GM23338 (cell line): ENCODE measurements at regions not wholly inside any gene's neighbourhood (a gene's known extent, or its start where the extent isn't known, plus 50 kb on each side); places are given as distances from the start of the nearest gene placed in this dataset.

Experiments used
- ATAC-seq: fragments of 200-7000 bp; cut with Tn5 transposase; 3 replicates; pipeline ENCODE4 v1.9.1; 2020
- DNase-seq: peaks from one replicate; pipeline ENCODE4 v3.0.0-alpha.2; 2015; ENCODE audit warnings: low spot score
- H2AFZ ChIP-seq: fragments of 200-600 bp; sonication (generic); 2 replicates; pipeline ENCODE4 v1.8.0; 2016; ENCODE audit warnings: antibody characterized with exemption, mild to moderate bottlenecking, moderate library complexity
- H3F3A ChIP-seq: fragments of 200-600 bp; sonication (generic); replicated peaks from 2 replicates; pipeline ENCODE4 v1.8.0; 2017; ENCODE audit warnings: antibody characterized with exemption, mixed run types, low read depth
- H3K27ac ChIP-seq: fragments of 200-600 bp; sonication (generic); 2 replicates; pipeline ENCODE4 v1.6.1; 2016; ENCODE audit warnings: low read depth
- H3K27me3 ChIP-seq: fragments of 200-600 bp; sonication (generic); 2 replicates; pipeline ENCODE4 v1.8.0; 2016; ENCODE audit warnings: mild to moderate bottlenecking, mixed run types, moderate library complexity; ENCODE audit not compliant: insufficient read depth
- H3K36me3 ChIP-seq: fragments of 200-600 bp; sonication (generic); 2 replicates; pipeline ENCODE4 v1.8.0; 2016; ENCODE audit warnings: mild to moderate bottlenecking; ENCODE audit not compliant: insufficient read depth
- H3K4me1 ChIP-seq: fragments of 200-600 bp; sonication (generic); 2 replicates; pipeline ENCODE4 v1.8.0; 2016; ENCODE audit warnings: mild to moderate bottlenecking, moderate library complexity; ENCODE audit not compliant: insufficient read depth
- H3K4me2 ChIP-seq: fragments of 200-600 bp; sonication (generic); 2 replicates; pipeline ENCODE4 v1.7.1; 2017; ENCODE audit warnings: mixed run types
- H3K4me3 ChIP-seq: fragments of 200-600 bp; sonication (generic); 2 replicates; pipeline ENCODE4 v1.6.1; 2016; ENCODE audit warnings: mixed run types
- H3K79me2 ChIP-seq: fragments of 200-600 bp; sonication (generic); replicated peaks from 2 replicates; pipeline ENCODE4 v1.8.0; 2017; ENCODE audit warnings: mild to moderate bottlenecking; ENCODE audit not compliant: insufficient read depth
- H3K9me2 ChIP-seq: fragments of 200-600 bp; sonication (generic); 2 replicates; pipeline ENCODE4 v1.8.0; 2017; ENCODE audit not compliant: insufficient read depth
- H4K20me1 ChIP-seq: fragments of 200-600 bp; sonication (generic); replicated peaks from 2 replicates; pipeline ENCODE4 v1.8.0; 2017; ENCODE audit warnings: mild to moderate bottlenecking; ENCODE audit not compliant: insufficient read depth
- H3K27ac Mint-ChIP-seq: 2 replicates; pipeline ENCODE4 v1.8.0; 2020; ENCODE audit warnings: inconsistent platforms, mild to moderate bottlenecking, moderate library complexity, mixed read lengths
- H3K27me3 Mint-ChIP-seq: 3 replicates; pipeline ENCODE4 v1.8.0; 2022; ENCODE audit warnings: low read depth, mild to moderate bottlenecking, moderate library complexity, mixed read lengths, inconsistent platforms; ENCODE audit not compliant: insufficient read depth, poor library complexity
- H3K36me3 Mint-ChIP-seq: 3 replicates; pipeline ENCODE4 v1.8.0; 2021; ENCODE audit warnings: low read depth, mild to moderate bottlenecking, inconsistent platforms, moderate library complexity, mixed read lengths
- H3K4me1 Mint-ChIP-seq: 3 replicates; pipeline ENCODE4 v1.8.0; 2020; ENCODE audit warnings: mild to moderate bottlenecking, inconsistent platforms, mixed read lengths
- H3K4me3 Mint-ChIP-seq: 3 replicates; pipeline ENCODE4 v1.8.0; 2021; ENCODE audit warnings: moderate library complexity, mild to moderate bottlenecking, inconsistent platforms, mixed read lengths
- H3K9me3 Mint-ChIP-seq: 3 replicates; pipeline ENCODE4 v1.8.0; 2020; ENCODE audit warnings: moderate library complexity, mild to moderate bottlenecking, inconsistent platforms, mixed read lengths
- CREB1 ChIP-seq: fragments of 250-450 bp; sonication (Bioruptor Pico); IDR thresholded peaks from 2 replicates; pipeline ENCODE4 v1.5.0; 2020; ENCODE audit warnings: low read depth, mild to moderate bottlenecking, moderate library complexity
- ETS1 ChIP-seq: IDR thresholded peaks from 2 replicates; pipeline ENCODE4 v1.6.1; 2016; ENCODE audit warnings: antibody characterized with exemption
- EZH2 ChIP-seq: fragments of 200-600 bp; sonication (generic); IDR thresholded peaks from one replicate; pipeline ENCODE4 v1.8.0; 2017; ENCODE audit warnings: antibody characterized with exemption, mild to moderate bottlenecking, low read depth; ENCODE audit not compliant: unreplicated experiment
- ZNF114 ChIP-seq: fragments of 250-450 bp; sonication (Bioruptor Pico); IDR thresholded peaks from 2 replicates; pipeline ENCODE4 v1.5.0; 2020; ENCODE audit warnings: mild to moderate bottlenecking, moderate library complexity
- ZNF462 ChIP-seq: fragments of 250-450 bp; sonication (Bioruptor Pico); IDR thresholded peaks from 2 replicates; pipeline ENCODE4 v1.5.0; 2020; ENCODE audit warnings: mild to moderate bottlenecking, moderate library complexity
- TF ChIP-seq, protein P1 (sequence below): IDR thresholded peaks from one replicate; pipeline ENCODE4 v1.6.1; 2018; ENCODE audit warnings: antibody characterized with exemption; ENCODE audit not compliant: unreplicated experiment

DNA sequence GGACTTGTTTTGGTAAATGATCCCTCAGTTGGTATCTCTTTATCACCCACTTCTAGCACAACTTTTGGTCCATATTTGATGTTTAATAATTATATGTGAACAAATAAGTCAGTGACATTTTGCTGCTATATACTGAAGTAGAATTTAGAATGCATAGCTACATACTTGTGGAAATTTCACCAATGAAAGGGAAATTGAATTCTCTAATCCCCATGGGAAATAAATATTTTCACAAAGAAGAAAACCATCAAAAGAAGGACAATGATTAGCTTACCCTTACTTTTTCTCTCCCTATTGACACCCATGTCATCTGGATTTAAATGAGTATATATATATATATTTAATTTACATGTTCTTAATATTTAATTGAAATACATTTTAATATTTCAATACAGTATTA lies 94.3 kb upstream of the DAB2 start:
- H3F3A ChIP-seq: no peaks in the 10 kb centered on the region
- Mint-ChIP-seq H3K36me3 (no peaks in the 10 kb centered on the region), H3K27me3 (peaks cover 3% of the 10 kb centered on the region), H3K4me3 (no peak overlapping the region), H3K4me1 (peaks cover 24% of the 10 kb centered on the region), H3K27ac (no peak overlapping the region), H3K9me3 (peaks cover 3% of the 10 kb centered on the region; the same call in 1 of the 3 replicates)
- peaks cover 32% of the 10 kb centered on the region for H3K4me1 ChIP-seq
- no peaks in the 10 kb centered on the region for H3K27me3 ChIP-seq
- no peaks in the 10 kb centered on the region for H3K79me2 ChIP-seq
- no peaks in the 10 kb centered on the region for H4K20me1 ChIP-seq
- DNase-seq: no peak
- H2AFZ ChIP-seq: no peak overlapping the region
- ATAC-seq: no peak
- H3K36me3 ChIP-seq: no peaks in the 10 kb centered on the region
- peak overlapping the region; percentile 36; the same call in 1 of the 2 replicates for H3K4me3 ChIP-seq
- 0 out of 2 replicates have a peak, but pooled peaks cover 4% of the 10 kb centered on the region for H3K9me2 ChIP-seq
- TF ChIP-seq, protein P1, sequence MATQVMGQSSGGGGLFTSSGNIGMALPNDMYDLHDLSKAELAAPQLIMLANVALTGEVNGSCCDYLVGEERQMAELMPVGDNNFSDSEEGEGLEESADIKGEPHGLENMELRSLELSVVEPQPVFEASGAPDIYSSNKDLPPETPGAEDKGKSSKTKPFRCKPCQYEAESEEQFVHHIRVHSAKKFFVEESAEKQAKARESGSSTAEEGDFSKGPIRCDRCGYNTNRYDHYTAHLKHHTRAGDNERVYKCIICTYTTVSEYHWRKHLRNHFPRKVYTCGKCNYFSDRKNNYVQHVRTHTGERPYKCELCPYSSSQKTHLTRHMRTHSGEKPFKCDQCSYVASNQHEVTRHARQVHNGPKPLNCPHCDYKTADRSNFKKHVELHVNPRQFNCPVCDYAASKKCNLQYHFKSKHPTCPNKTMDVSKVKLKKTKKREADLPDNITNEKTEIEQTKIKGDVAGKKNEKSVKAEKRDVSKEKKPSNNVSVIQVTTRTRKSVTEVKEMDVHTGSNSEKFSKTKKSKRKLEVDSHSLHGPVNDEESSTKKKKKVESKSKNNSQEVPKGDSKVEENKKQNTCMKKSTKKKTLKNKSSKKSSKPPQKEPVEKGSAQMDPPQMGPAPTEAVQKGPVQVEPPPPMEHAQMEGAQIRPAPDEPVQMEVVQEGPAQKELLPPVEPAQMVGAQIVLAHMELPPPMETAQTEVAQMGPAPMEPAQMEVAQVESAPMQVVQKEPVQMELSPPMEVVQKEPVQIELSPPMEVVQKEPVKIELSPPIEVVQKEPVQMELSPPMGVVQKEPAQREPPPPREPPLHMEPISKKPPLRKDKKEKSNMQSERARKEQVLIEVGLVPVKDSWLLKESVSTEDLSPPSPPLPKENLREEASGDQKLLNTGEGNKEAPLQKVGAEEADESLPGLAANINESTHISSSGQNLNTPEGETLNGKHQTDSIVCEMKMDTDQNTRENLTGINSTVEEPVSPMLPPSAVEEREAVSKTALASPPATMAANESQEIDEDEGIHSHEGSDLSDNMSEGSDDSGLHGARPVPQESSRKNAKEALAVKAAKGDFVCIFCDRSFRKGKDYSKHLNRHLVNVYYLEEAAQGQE: no peak
- TF ChIP-seq ZNF114 (CRISPR knock-in tag) (no peak), ZNF462 (CRISPR knock-in tag) (no peak), CREB1 (no peak), EZH2 (no peak), ETS1 (no peak)
- H3K4me2 ChIP-seq: peak overlapping the region; percentile 65
- H3K27ac ChIP-seq: no peak overlapping the region
